BJ (cell line): ENCODE measurements at regions not wholly inside any gene's neighbourhood (a gene's known extent, or its start where the extent isn't known, plus 50 kb on each side); places are given as distances from the start of the nearest gene placed in this dataset.
"Not testable (repeated sequence)": the region's sequence is repeated elsewhere in the genome, so short reads cannot be mapped to it uniquely, and the experiment has no call there.

ENCODE experiments used
- CTCF ChIA-PET: fragments of 350-600 bp; formaldehyde crosslinking; extraction: SDS; loops from one replicate; lab custom pipeline; 2021; ENCODE audit warnings: antibody characterized with exemption, inconsistent platforms; lab: Yijun Ruan, JAX
- POLR2A ChIA-PET: fragments of 300-600 bp; sonication (Branson Sonifier 250); formaldehyde crosslinking; extraction: SDS; loops from one replicate; lab custom pipeline; 2021; ENCODE audit warnings: antibody characterized with exemption; lab: Charles Lee
- DNase-seq: peaks from one replicate; pipeline ENCODE4 v3.0.0-alpha.2; 2011; ENCODE audit warnings: low read depth
- H3K27me3 ChIP-seq: 2 replicates; pipeline ENCODE4 v1.6.0; 2011; ENCODE audit warnings: low read length; ENCODE audit not compliant: control insufficient read depth, insufficient read depth
- H3K36me3 ChIP-seq: 2 replicates; pipeline ENCODE4 v1.5.1; 2011; ENCODE audit warnings: low read length; ENCODE audit not compliant: control insufficient read depth, insufficient read depth
- H3K4me3 ChIP-seq: 2 replicates; pipeline ENCODE4 v1.5.1; 2011; ENCODE audit warnings: low read depth, mild to moderate bottlenecking, control low read depth, low read length
- CTCF ChIP-seq: IDR thresholded peaks from 2 replicates; pipeline ENCODE4 v1.5.1; 2011; ENCODE audit warnings: low read depth, mild to moderate bottlenecking, control low read depth, inconsistent platforms, low read length, moderate library complexity; ENCODE audit not compliant: insufficient read depth

GRCh38 chrX:25860322-25860721 is 277.8 kb upstream of the MAGEB18 start:
- POLR2A ChIA-PET = no interaction called here
- no peaks in the 10 kb centered on the region for H3K36me3 ChIP-seq
- DNase-seq = no peak
- CTCF ChIA-PET = no interaction called here
- H3K27me3 ChIP-seq = no peaks in the 10 kb centered on the region
- H3K4me3 ChIP-seq = no peak overlapping the region
- TF ChIP-seq CTCF = no peak

- Histone ChIP-seq H3K4me3 (no peak overlapping the region), H3K36me3 (no peaks in the 10 kb centered on the region), H3K27me3 (no peaks in the 10 kb centered on the region)
- ChIA-PET POLR2A (no interaction called here), CTCF (no interaction called here)
- no peak for DNase-seq
- no peak for TF ChIP-seq CTCF
Measured at GRCh38 chrX:25869761-25870160, 268.4 kb upstream of the MAGEB18 start.

GRCh38 chrX:25872786-25873185 is 265.4 kb upstream of the MAGEB18 start:
- no peak for TF ChIP-seq CTCF
- ChIA-PET CTCF (no interaction called here), POLR2A (no interaction called here)
- DNase-seq = no peak
- H3K4me3 ChIP-seq = no peak overlapping the region
- H3K27me3 ChIP-seq = no peaks in the 10 kb centered on the region
- no peaks in the 10 kb centered on the region for H3K36me3 ChIP-seq

- no peak for TF ChIP-seq CTCF
- ChIA-PET CTCF (no interaction called here), POLR2A (no interaction called here)
Measured at GRCh38 chrX:25873196-25873595, 264.9 kb upstream of the MAGEB18 start.

GRCh38 chrX:25878806-25879205 is 259.3 kb upstream of the MAGEB18 start:
- ChIA-PET POLR2A (no interaction called here), CTCF (interaction anchor here (0.5 kb wide), 1 partner anchor 43 kb away, joined by 3 read pairs; no protein-coding TSS in a partner anchor)
- no peaks in the 10 kb centered on the region for H3K27me3 ChIP-seq
- no peak overlapping the region for H3K4me3 ChIP-seq
- TF ChIP-seq CTCF = no peak
- H3K36me3 ChIP-seq = no peaks in the 10 kb centered on the region
- DNase-seq = no peak

More at GRCh38 chrX:25873196-25873595, 264.9 kb upstream of the MAGEB18 start:
- Histone ChIP-seq H3K36me3 (no peaks in the 10 kb centered on the region), H3K4me3 (no peak overlapping the region), H3K27me3 (no peaks in the 10 kb centered on the region)
- no peak for DNase-seq

GRCh38 chrX:25882503-25882902 is 255.6 kb upstream of the MAGEB18 start:
- H3K36me3 ChIP-seq, CTCF ChIA-PET, H3K4me3 ChIP-seq, H3K27me3 ChIP-seq, DNase-seq, POLR2A ChIA-PET: not testable (repeated sequence)
